ENCODE measurements at regions not wholly inside any gene's neighbourhood (a gene's known extent, or its start where the extent isn't known, plus 50 kb on each side); places are given as distances from the start of the nearest gene placed in this dataset.

- TF ChIP-seq, protein P1, sequence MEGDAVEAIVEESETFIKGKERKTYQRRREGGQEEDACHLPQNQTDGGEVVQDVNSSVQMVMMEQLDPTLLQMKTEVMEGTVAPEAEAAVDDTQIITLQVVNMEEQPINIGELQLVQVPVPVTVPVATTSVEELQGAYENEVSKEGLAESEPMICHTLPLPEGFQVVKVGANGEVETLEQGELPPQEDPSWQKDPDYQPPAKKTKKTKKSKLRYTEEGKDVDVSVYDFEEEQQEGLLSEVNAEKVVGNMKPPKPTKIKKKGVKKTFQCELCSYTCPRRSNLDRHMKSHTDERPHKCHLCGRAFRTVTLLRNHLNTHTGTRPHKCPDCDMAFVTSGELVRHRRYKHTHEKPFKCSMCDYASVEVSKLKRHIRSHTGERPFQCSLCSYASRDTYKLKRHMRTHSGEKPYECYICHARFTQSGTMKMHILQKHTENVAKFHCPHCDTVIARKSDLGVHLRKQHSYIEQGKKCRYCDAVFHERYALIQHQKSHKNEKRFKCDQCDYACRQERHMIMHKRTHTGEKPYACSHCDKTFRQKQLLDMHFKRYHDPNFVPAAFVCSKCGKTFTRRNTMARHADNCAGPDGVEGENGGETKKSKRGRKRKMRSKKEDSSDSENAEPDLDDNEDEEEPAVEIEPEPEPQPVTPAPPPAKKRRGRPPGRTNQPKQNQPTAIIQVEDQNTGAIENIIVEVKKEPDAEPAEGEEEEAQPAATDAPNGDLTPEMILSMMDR (IDR thresholded peaks at IDR 0.05), result no peak
- TF ChIP-seq POLR2A (IDR thresholded peaks at IDR 0.05), result no peak
These were observed 185.1 kb upstream of the ROPN1 start for GRCh38 chr3:124177071-124177470.
